H9 (cell line): ENCODE measurements at regions not wholly inside any gene's neighbourhood (a gene's known extent, or its start where the extent isn't known, plus 50 kb on each side); places are given as distances from the start of the nearest gene placed in this dataset.

Experiments
- DNase-seq: peaks from one replicate; pipeline ENCODE4 v3.0.0-alpha.2; 2017
- H2AFZ ChIP-seq: one replicate; pipeline ENCODE4 v1.6.1; 2013; ENCODE audit warnings: mild to moderate bottlenecking, low read length, control low read depth, moderate library complexity
- H2AK5ac ChIP-seq: 2 replicates; pipeline ENCODE4 v1.6.1; 2013; ENCODE audit warnings: low read length, control low read depth, mixed read lengths; ENCODE audit not compliant: insufficient read length
- H2BK120ac ChIP-seq: one replicate; pipeline ENCODE4 v1.6.1; 2013; ENCODE audit warnings: low read depth, mild to moderate bottlenecking, low read length, control low read depth, inconsistent platforms; ENCODE audit not compliant: poor library complexity, severe bottlenecking
- H2BK12ac ChIP-seq: 2 replicates; pipeline ENCODE4 v1.6.1; 2013; ENCODE audit warnings: low read length, control low read depth, mixed read lengths, low read depth; ENCODE audit not compliant: insufficient read length
- H2BK15ac ChIP-seq: 2 replicates; pipeline ENCODE4 v1.6.1; 2013; ENCODE audit warnings: low read depth, low read length, control low read depth
- H2BK20ac ChIP-seq: one replicate; pipeline ENCODE4 v1.6.1; 2013; ENCODE audit warnings: low read depth, mild to moderate bottlenecking, low read length, control low read depth, inconsistent platforms; ENCODE audit not compliant: poor library complexity, severe bottlenecking
- H2BK5ac ChIP-seq: 2 replicates; pipeline ENCODE4 v1.6.1; 2013; ENCODE audit warnings: low read length, control low read depth, mixed read lengths; ENCODE audit not compliant: insufficient read length
- H3K14ac ChIP-seq: 2 replicates; pipeline ENCODE4 v1.6.1; 2013; ENCODE audit warnings: low read length, control low read depth; ENCODE audit not compliant: insufficient read depth
- H3K18ac ChIP-seq: 2 replicates; pipeline ENCODE4 v1.6.1; 2013; ENCODE audit warnings: low read depth, mild to moderate bottlenecking, mixed read lengths, low read length, control low read depth; ENCODE audit not compliant: insufficient read length
- H3K23ac ChIP-seq: 2 replicates; pipeline ENCODE4 v1.6.1; 2013; ENCODE audit warnings: low read length, control low read depth, mixed read lengths, low read depth; ENCODE audit not compliant: insufficient read length
- H3K23me2 ChIP-seq: 2 replicates; pipeline ENCODE4 v1.6.1; 2013; ENCODE audit warnings: low read depth, mild to moderate bottlenecking, mixed read lengths, low read length, control low read depth; ENCODE audit not compliant: insufficient read length, poor library complexity, severe bottlenecking
- H3K27ac ChIP-seq: 2 replicates; pipeline ENCODE4 v1.5.1; 2013; ENCODE audit warnings: low read length, control low read depth, mixed read lengths, low read depth; ENCODE audit not compliant: insufficient read length
- H3K27me3 ChIP-seq: 2 replicates; pipeline ENCODE4 v1.6.1; 2013; ENCODE audit warnings: low read length, control low read depth, inconsistent platforms; ENCODE audit not compliant: insufficient read depth
- H3K4ac ChIP-seq: 2 replicates; pipeline ENCODE4 v1.6.1; 2013; ENCODE audit warnings: low read depth, mild to moderate bottlenecking, control low read depth, inconsistent platforms, low read length, moderate library complexity
- H3K4me1 ChIP-seq: 2 replicates; pipeline ENCODE4 v1.6.1; 2013; ENCODE audit warnings: low read length, control low read depth, inconsistent platforms; ENCODE audit not compliant: insufficient read depth
- H3K4me2 ChIP-seq: 2 replicates; pipeline ENCODE4 v1.6.1; 2013; ENCODE audit warnings: low read length, control low read depth, mixed read lengths; ENCODE audit not compliant: insufficient read length, insufficient read depth
- H3K56ac ChIP-seq: 2 replicates; pipeline ENCODE4 v1.6.1; 2013; ENCODE audit warnings: low read depth, mild to moderate bottlenecking, mixed read lengths, low read length, control low read depth; ENCODE audit not compliant: insufficient read length
- H3K79me1 ChIP-seq: 2 replicates; pipeline ENCODE4 v1.6.1; 2013; ENCODE audit warnings: low read depth, mild to moderate bottlenecking, moderate library complexity, low read length, control low read depth, inconsistent platforms; ENCODE audit not compliant: insufficient read depth, poor library complexity, severe bottlenecking
- H3K79me2 ChIP-seq: 2 replicates; pipeline ENCODE4 v1.6.1; 2013; ENCODE audit warnings: low read length, control low read depth, inconsistent platforms; ENCODE audit not compliant: insufficient read depth
- H3K9ac ChIP-seq: 2 replicates; pipeline ENCODE4 v1.6.1; 2013; ENCODE audit warnings: low read length, control low read depth, mixed read lengths; ENCODE audit not compliant: insufficient read length; ENCODE audit errors: extremely low read depth
- H3K9me3 ChIP-seq: one replicate; pipeline ENCODE4 v1.6.1; 2013; ENCODE audit warnings: low read depth, low read length, inconsistent platforms; ENCODE audit not compliant: control insufficient read depth
- H3T11ph ChIP-seq: one replicate; pipeline ENCODE4 v1.6.1; 2013; ENCODE audit warnings: mild to moderate bottlenecking, low read length, control low read depth, inconsistent platforms
- H4K20me1 ChIP-seq: one replicate; pipeline ENCODE4 v1.6.1; 2013; ENCODE audit not compliant: control insufficient read depth, insufficient read length, insufficient read depth
- H4K5ac ChIP-seq: 2 replicates; pipeline ENCODE4 v1.6.1; 2013; ENCODE audit warnings: low read depth, mild to moderate bottlenecking, mixed read lengths, low read length, control low read depth; ENCODE audit not compliant: insufficient read length
- H4K8ac ChIP-seq: replicated peaks from 2 replicates; pipeline ENCODE4 v1.6.1; 2013; ENCODE audit warnings: low read length, control low read depth, mixed read lengths, low read depth; ENCODE audit not compliant: insufficient read length
- H4K91ac ChIP-seq: 2 replicates; pipeline ENCODE4 v1.6.1; 2013; ENCODE audit warnings: low read depth, mild to moderate bottlenecking, moderate library complexity, mixed read lengths, low read length, control low read depth; ENCODE audit not compliant: insufficient read length
- H3K27ac Mint-ChIP-seq, 3 experiments: 2 replicates in 2 of 3; 3 replicates in 1 of 3; pipeline ENCODE4 v1.8.0; 2020 to 2021; ENCODE audit warnings: mixed read lengths in 3 of 3, mild to moderate bottlenecking in 1 of 3, moderate library complexity in 1 of 3
- H3K27me3 Mint-ChIP-seq: 2 replicates; pipeline ENCODE4 v1.8.0; 2021; ENCODE audit warnings: low read depth, mild to moderate bottlenecking, moderate library complexity, mixed read lengths
- H3K36me3 Mint-ChIP-seq, 3 experiments: 2 replicates in 2 of 3; 3 replicates in 1 of 3; pipeline ENCODE4 v1.8.0; 2020 to 2021; ENCODE audit warnings: low read depth in 3 of 3, mixed read lengths in 3 of 3; ENCODE audit not compliant: insufficient read depth in 1 of 3
- H3K4me1 Mint-ChIP-seq, 2 experiments: 2 replicates each; pipeline ENCODE4 v1.8.0; 2020; ENCODE audit warnings: mixed read lengths in 2 of 2
- H3K4me3 Mint-ChIP-seq, 2 experiments: 2 replicates in 1 of 2; 3 replicates in 1 of 2; pipeline ENCODE4 v1.8.0; 2020 to 2021; ENCODE audit warnings: mild to moderate bottlenecking in 2 of 2, mixed read lengths in 2 of 2, moderate library complexity in 1 of 2
- H3K9me3 Mint-ChIP-seq, 2 experiments: 2 replicates in 1 of 2; 3 replicates in 1 of 2; pipeline ENCODE4 v1.8.0; 2020; ENCODE audit warnings: mild to moderate bottlenecking in 2 of 2, mixed read lengths in 2 of 2, moderate library complexity in 1 of 2
- CTCF ChIP-seq: fragments of 200-600 bp; sonication (generic); conservative IDR thresholded peaks from 3 replicates; pipeline ENCODE4 v1.8.0; 2021; ENCODE audit warnings: antibody characterized with exemption, mild to moderate bottlenecking
- WGBS: extraction: QIAGEN DNeasy Blood & Tissue Kit; methylation state at CpG from one replicate; pipeline ENCODE4 v1.1.7; 2013; ENCODE audit warnings: missing lambda C conversion rate, low lambda C conversion rate, mixed read lengths; ENCODE audit not compliant: insufficient read length; ENCODE audit errors: extremely low coverage; 5-methylcytosine and 5-hydroxymethylcytosine counted together

GRCh38 chr6:147142684-147143245 lies 61.5 kb upstream of the STXBP5 start:
- no peak overlapping the region for H2BK12ac ChIP-seq
- H3K4me2 ChIP-seq: no peak overlapping the region
- H3K27ac ChIP-seq: no peak overlapping the region
- H3K36me3 Mint-ChIP-seq: no peaks in the 10 kb centered on the region
- no peak overlapping the region for H3K9ac ChIP-seq
- no peak overlapping the region for H2BK120ac ChIP-seq
- H3T11ph ChIP-seq: no peak overlapping the region
- H3K4me1 Mint-ChIP-seq: no peaks in the 10 kb centered on the region
- H4K8ac ChIP-seq: no peak overlapping the region
- H3K23me2 ChIP-seq: no peaks in the 10 kb centered on the region
- H3K4ac ChIP-seq: no peak overlapping the region
- no peak overlapping the region for H3K27ac Mint-ChIP-seq
- no peak overlapping the region for H3K14ac ChIP-seq
- no peak overlapping the region for H4K91ac ChIP-seq
- H3K56ac ChIP-seq: no peak overlapping the region
- no peak overlapping the region for H4K5ac ChIP-seq
- no peaks in the 10 kb centered on the region; the same call in 1 of the 2 replicates for H3K27me3 Mint-ChIP-seq
- H3K23ac ChIP-seq: no peak overlapping the region
- no peaks in the 10 kb centered on the region for H4K20me1 ChIP-seq
- no peaks in the 10 kb centered on the region for H3K79me2 ChIP-seq
- WGBS: no CpG with 5 or more reads among the region's 3 CpGs
- H2BK15ac ChIP-seq: no peak overlapping the region
- no peak overlapping the region for H2AFZ ChIP-seq
- H3K4me3 Mint-ChIP-seq: no peak overlapping the region
- H3K4me1 ChIP-seq: no peaks in the 10 kb centered on the region
- no peak overlapping the region for H2AK5ac ChIP-seq
- H3K79me1 ChIP-seq: no peaks in the 10 kb centered on the region
- DNase-seq: no peak
- H3K9me3 Mint-ChIP-seq: no peaks in the 10 kb centered on the region; a peak in 1 of 5 replicates
- no peak overlapping the region for H2BK5ac ChIP-seq
- no peak for TF ChIP-seq CTCF
- no peak overlapping the region for H3K18ac ChIP-seq
- no peaks in the 10 kb centered on the region for H3K9me3 ChIP-seq
- no peaks in the 10 kb centered on the region for H3K27me3 ChIP-seq
- no peak overlapping the region for H2BK20ac ChIP-seq
